GM23338 (cell line): ENCODE measurements at regions not wholly inside any gene's neighbourhood (a gene's known extent, or its start where the extent isn't known, plus 50 kb on each side); places are given as distances from the start of the nearest gene placed in this dataset.

Source experiments
- CREB1 ChIP-seq: fragments of 250-450 bp; sonication (Bioruptor Pico); IDR thresholded peaks from 2 replicates; pipeline ENCODE4 v1.5.0; 2020; ENCODE audit warnings: low read depth, mild to moderate bottlenecking, moderate library complexity
- CTCF ChIP-seq, 2 experiments: fragments of 200-600 bp in 1 of 2; sonication (generic) in 1 of 2; conservative IDR thresholded peaks; 2 replicates each; pipeline versions ENCODE4 v1.5.1 to v1.6.1; 2016 to 2017; ENCODE audit warnings: antibody characterized with exemption in 2 of 2, low read depth in 2 of 2, mild to moderate bottlenecking in 2 of 2, moderate library complexity in 1 of 2
- EZH2 ChIP-seq: fragments of 200-600 bp; sonication (generic); IDR thresholded peaks from one replicate; pipeline ENCODE4 v1.8.0; 2017; ENCODE audit warnings: antibody characterized with exemption, mild to moderate bottlenecking, low read depth; ENCODE audit not compliant: unreplicated experiment
- EZH2phosphoT487 ChIP-seq: fragments of 200-600 bp; sonication (generic); IDR thresholded peaks from one replicate; pipeline ENCODE4 v1.8.1; 2018; ENCODE audit warnings: antibody characterized with exemption; ENCODE audit not compliant: unreplicated experiment
- JUNB ChIP-seq: IDR thresholded peaks from one replicate; pipeline ENCODE4 v1.6.1; 2016; ENCODE audit warnings: antibody characterized with exemption; ENCODE audit not compliant: unreplicated experiment
- POLR2AphosphoS5 ChIP-seq: IDR thresholded peaks from 2 replicates; pipeline ENCODE4 v1.6.1; 2016; ENCODE audit warnings: antibody characterized with exemption, low read depth
- REST ChIP-seq: IDR thresholded peaks from one replicate; pipeline ENCODE4 v1.6.1; 2018; ENCODE audit warnings: antibody characterized with exemption; ENCODE audit not compliant: unreplicated experiment
- ZNF114 ChIP-seq: fragments of 250-450 bp; sonication (Bioruptor Pico); IDR thresholded peaks from 2 replicates; pipeline ENCODE4 v1.5.0; 2020; ENCODE audit warnings: mild to moderate bottlenecking, moderate library complexity
- ZNF331 ChIP-seq: fragments of 250-450 bp; sonication (Bioruptor Pico); IDR thresholded peaks from 2 replicates; pipeline ENCODE4 v1.5.0; 2020; ENCODE audit warnings: low read depth, mild to moderate bottlenecking, moderate library complexity
- TF ChIP-seq, protein P1 (sequence below): IDR thresholded peaks from 2 replicates; pipeline ENCODE4 v1.6.1; 2016; ENCODE audit warnings: antibody characterized with exemption
- TF ChIP-seq, protein P2 (sequence below): fragments of 250-450 bp; sonication (Bioruptor Pico); IDR thresholded peaks from 2 replicates; pipeline ENCODE4 v1.5.0; 2020; ENCODE audit warnings: mild to moderate bottlenecking, moderate library complexity

- TF ChIP-seq CTCF (conservative IDR thresholded peaks at IDR 0.05; ENCODE audit: low read depth in 2 of 2), result no peak
- TF ChIP-seq CREB1 (CRISPR knock-in tag), result no peak
- no peak for TF ChIP-seq POLR2AphosphoS5
- TF ChIP-seq JUNB, result no peak
- TF ChIP-seq EZH2, result no peak
- TF ChIP-seq ZNF331 (CRISPR knock-in tag), result no peak
- TF ChIP-seq REST, result no peak
- no peak for TF ChIP-seq EZH2phosphoT487
- TF ChIP-seq, protein P1, sequence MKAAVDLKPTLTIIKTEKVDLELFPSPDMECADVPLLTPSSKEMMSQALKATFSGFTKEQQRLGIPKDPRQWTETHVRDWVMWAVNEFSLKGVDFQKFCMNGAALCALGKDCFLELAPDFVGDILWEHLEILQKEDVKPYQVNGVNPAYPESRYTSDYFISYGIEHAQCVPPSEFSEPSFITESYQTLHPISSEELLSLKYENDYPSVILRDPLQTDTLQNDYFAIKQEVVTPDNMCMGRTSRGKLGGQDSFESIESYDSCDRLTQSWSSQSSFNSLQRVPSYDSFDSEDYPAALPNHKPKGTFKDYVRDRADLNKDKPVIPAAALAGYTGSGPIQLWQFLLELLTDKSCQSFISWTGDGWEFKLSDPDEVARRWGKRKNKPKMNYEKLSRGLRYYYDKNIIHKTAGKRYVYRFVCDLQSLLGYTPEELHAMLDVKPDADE, result no peak
- TF ChIP-seq, protein P2, sequence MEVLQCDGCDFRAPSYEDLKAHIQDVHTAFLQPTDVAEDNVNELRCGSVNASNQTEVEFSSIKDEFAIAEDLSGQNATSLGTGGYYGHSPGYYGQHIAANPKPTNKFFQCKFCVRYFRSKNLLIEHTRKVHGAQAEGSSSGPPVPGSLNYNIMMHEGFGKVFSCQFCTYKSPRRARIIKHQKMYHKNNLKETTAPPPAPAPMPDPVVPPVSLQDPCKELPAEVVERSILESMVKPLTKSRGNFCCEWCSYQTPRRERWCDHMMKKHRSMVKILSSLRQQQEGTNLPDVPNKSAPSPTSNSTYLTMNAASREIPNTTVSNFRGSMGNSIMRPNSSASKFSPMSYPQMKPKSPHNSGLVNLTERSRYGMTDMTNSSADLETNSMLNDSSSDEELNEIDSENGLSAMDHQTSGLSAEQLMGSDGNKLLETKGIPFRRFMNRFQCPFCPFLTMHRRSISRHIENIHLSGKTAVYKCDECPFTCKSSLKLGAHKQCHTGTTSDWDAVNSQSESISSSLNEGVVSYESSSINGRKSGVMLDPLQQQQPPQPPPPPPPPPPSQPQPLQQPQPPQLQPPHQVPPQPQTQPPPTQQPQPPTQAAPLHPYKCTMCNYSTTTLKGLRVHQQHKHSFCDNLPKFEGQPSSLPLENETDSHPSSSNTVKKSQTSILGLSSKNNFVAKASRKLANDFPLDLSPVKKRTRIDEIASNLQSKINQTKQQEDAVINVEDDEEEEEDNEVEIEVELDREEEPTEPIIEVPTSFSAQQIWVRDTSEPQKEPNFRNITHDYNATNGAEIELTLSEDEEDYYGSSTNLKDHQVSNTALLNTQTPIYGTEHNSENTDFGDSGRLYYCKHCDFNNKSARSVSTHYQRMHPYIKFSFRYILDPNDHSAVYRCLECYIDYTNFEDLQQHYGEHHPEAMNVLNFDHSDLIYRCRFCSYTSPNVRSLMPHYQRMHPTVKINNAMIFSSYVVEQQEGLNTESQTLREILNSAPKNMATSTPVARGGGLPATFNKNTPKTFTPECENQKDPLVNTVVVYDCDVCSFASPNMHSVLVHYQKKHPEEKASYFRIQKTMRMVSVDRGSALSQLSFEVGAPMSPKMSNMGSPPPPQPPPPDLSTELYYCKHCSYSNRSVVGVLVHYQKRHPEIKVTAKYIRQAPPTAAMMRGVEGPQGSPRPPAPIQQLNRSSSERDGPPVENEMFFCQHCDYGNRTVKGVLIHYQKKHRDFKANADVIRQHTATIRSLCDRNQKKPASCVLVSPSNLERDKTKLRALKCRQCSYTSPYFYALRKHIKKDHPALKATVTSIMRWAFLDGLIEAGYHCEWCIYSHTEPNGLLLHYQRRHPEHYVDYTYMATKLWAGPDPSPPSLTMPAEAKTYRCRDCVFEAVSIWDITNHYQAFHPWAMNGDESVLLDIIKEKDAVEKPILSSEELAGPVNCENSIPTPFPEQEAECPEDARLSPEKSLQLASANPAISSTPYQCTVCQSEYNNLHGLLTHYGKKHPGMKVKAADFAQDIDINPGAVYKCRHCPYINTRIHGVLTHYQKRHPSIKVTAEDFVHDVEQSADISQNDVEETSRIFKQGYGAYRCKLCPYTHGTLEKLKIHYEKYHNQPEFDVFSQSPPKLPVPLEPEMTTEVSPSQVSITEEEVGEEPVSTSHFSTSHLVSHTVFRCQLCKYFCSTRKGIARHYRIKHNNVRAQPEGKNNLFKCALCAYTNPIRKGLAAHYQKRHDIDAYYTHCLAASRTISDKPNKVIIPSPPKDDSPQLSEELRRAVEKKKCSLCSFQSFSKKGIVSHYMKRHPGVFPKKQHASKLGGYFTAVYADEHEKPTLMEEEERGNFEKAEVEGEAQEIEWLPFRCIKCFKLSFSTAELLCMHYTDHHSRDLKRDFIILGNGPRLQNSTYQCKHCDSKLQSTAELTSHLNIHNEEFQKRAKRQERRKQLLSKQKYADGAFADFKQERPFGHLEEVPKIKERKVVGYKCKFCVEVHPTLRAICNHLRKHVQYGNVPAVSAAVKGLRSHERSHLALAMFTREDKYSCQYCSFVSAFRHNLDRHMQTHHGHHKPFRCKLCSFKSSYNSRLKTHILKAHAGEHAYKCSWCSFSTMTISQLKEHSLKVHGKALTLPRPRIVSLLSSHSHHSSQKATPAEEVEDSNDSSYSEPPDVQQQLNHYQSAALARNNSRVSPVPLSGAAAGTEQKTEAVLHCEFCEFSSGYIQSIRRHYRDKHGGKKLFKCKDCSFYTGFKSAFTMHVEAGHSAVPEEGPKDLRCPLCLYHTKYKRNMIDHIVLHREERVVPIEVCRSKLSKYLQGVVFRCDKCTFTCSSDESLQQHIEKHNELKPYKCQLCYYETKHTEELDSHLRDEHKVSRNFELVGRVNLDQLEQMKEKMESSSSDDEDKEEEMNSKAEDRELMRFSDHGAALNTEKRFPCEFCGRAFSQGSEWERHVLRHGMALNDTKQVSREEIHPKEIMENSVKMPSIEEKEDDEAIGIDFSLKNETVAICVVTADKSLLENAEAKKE (CRISPR knock-in tag), result no peak
- TF ChIP-seq ZNF114 (CRISPR knock-in tag), result no peak
Observed at GRCh38 chr15:99907698-99908097, 174.5 kb upstream of the LYSMD4 start.
